ENCODE measurements at regions not wholly inside any gene's neighbourhood (a gene's known extent, or its start where the extent isn't known, plus 50 kb on each side); places are given as distances from the start of the nearest gene placed in this dataset.
"Not testable (repeated sequence)": the region's sequence is repeated elsewhere in the genome, so short reads cannot be mapped to it uniquely, and the experiment has no call there.

DNA sequence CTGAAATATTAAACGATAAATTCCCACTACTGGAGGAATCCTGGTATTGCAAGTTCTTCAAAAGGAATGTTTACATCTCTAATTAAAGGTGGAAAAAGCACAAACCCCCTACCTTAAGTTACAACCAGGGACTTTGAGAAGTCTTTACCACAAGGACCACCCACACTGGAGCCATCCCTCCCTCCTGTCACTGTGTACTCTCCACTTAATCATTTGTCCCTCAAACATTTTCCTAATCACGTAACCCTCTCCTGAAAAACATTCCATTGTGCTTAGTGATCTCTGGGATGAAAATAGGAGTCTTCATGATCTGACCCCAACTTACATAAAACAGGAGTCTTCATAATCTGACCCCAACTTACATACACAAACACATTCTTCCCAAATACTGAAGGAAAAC lies 85.7 kb downstream of the SUCLG1 start:
- DNase-seq (ENCODE audit: low spot score) = no peak

GRCh38 chr2:84362541-84362940 lies 96.5 kb downstream of the SUCLG1 start:
- DNase-seq (ENCODE audit: low spot score) = no peak

GRCh38 chr2:84338069-84338468 lies 121.0 kb downstream of the SUCLG1 start:
- DNase-seq (ENCODE audit: low spot score) = no peak

- no peak for DNase-seq (ENCODE audit: low spot score)
Observed at GRCh38 chr2:84327645-84328249, 131.3 kb downstream of the SUCLG1 start.

DNA sequence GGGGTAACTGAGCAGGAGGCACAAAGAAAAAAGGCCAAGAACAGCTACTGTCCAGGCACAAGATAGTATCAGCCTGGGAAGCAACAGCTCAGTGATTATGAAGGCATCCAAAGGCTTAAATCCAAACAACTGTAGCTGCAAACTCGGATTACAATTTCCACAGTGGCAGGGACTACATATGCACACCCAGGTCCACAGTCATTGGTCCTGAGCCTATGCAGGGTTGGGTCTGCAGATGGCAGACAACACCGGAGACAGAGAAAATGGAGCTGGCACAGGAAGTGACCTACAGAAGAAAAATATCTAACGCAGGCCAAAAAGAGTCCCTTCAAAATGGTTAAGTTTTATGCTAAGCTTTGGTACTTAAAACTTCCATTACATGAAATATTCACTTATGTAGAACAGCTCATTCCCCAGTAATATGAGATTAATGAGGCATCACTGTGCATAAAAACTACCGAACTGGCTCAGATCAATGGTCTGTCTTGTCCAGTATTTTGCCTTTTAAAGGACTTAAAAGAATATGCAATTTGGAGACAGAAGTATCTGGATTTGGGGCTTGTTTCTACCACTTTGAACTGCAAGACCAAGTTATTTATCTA lies 132.1 kb downstream of the SUCLG1 start:
- DNase-seq (ENCODE audit: low spot score) = no peak

DNA sequence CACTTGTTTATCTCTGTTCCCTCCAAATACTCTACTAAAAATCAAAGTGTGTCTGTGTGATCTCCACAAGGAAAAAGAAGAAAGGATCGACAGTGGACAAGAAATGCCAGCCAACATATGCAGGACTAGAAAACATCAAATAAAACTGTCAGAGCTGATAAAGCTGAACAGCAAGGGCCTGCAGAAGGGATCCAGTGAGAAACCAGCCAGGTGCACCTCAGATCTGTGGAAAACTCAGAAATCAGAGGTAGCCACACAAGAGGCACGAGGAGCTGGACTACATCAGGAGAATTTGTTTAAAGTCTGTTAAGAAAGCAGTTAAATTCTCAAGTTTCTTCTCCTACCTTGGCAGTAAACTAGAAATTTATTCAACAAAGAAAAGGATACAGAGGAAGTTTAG lies 135.2 kb downstream of the SUCLG1 start:
- DNase-seq (ENCODE audit: low spot score) = no peak

DNA sequence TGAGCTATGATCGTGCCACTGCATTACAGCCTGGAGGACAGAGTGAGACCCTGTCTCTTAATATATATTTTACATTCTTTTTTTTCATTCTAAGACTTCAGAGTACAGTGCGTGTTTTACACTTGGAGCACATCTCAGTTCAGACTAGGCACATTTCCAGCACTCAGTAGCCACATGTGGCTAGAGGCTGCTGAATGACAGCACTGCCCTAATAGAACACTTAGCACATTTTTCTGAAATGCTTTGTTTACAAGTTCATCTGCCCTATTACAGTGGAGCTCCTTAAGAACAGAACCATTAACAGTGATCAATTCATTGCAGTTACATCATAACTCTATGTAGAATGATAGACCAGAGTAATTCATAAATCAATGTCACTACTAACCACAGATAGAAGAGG lies 138.1 kb downstream of the SUCLG1 start:
- DNase-seq (ENCODE audit: low spot score) = no peak

- no peak for DNase-seq (ENCODE audit: low spot score)
Observed at GRCh38 chr2:84319581-84319980, 139.5 kb downstream of the SUCLG1 start.

GRCh38 chr2:84317135-84317534 lies 141.9 kb downstream of the SUCLG1 start:
- no peak for DNase-seq (ENCODE audit: low spot score)

DNA sequence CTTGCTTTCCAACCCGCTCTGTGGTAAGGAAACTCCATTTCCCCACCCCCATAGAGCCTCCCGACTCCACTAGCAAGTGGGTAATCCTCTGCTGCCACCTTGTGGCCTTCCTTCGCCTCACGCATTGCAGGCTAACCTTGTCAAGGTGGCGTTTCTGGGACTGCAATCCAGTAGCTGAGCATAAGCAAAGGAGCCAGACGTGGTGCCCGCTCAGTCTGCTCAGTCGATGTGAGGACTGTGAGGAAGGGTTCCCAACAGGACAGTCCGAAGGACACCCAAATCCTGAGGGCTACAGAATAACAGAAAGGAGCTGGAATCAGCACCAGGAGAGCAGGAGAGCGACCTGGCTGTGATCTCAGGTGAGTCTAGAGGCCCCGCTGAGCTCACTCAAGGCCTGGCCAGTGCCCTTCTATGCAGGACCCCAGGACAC lies 144.2 kb downstream of the SUCLG1 start:
- peak; percentile 91 for DNase-seq (ENCODE audit: low spot score)

DNA sequence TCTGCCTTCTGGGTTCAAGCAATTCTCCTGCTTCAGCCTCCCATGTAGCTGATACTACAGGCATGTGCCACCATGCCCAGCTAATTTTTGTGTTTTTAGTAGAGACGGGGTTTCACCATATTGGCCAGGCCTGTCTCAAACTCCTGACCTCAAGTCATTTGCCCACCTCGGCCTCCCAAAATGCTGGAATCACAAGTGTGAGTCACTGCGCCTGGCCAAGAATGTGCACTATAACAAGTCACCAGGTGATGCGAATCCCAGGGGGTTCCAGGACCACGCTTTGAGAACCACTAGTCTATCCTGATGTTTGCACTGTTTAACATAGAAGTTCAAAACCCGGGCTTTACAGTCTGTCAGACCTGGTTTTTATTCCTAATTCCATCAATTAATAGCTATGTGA lies 144.8 kb downstream of the SUCLG1 start:
- no peak for DNase-seq (ENCODE audit: low spot score)

DNA sequence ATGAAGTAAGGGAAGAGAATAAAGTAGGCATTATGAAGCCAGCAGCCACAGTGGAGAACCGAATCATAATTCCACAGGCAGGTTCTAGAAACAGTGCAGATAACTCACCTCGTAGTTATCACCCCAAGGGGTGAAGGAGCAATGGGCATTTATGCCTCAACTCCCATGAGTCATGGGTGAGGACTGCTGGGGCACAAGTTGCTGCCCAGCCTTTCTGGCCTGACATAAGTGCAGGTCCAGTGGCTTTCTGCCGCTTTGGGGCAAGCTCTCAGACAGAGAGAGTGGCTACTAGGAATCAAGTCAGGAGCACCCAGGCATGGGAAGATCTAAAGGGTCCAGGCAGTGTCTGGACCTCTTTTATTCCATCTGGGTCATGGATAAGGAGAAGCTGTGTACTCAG lies 149.8 kb downstream of the SUCLG1 start:
- DNase-seq (ENCODE audit: low spot score) = no peak

DNA sequence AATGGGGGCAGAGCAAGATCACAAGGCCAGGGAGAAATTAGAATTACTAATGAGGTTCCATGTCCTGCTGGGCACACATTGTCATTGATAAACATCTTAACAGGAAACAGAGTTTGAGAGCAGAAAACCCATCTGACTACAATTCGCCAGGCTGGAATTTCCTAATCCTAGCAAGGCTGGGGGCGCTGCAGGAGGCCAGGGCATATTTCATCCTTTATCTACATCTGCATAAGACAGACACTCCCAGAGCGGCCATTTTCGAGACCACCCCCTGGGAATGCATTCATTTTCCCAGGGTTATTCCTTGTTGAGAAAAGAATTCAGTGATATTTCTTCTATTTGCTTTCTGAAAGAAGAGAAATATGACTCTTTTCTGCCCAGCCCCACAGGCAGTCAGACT lies 152.7 kb downstream of the SUCLG1 start:
- no peak for DNase-seq (ENCODE audit: low spot score)

GRCh38 chr2:84302513-84303412 lies 156.3 kb downstream of the SUCLG1 start:
- DNase-seq (ENCODE audit: low spot score) = peak; percentile 56

GRCh38 chr2:84301717-84302116 lies 157.4 kb downstream of the SUCLG1 start:
- no peak for DNase-seq (ENCODE audit: low spot score)

GRCh38 chr2:84300696-84301029 lies 158.4 kb downstream of the SUCLG1 start:
- DNase-seq (ENCODE audit: low spot score) = no peak

DNA sequence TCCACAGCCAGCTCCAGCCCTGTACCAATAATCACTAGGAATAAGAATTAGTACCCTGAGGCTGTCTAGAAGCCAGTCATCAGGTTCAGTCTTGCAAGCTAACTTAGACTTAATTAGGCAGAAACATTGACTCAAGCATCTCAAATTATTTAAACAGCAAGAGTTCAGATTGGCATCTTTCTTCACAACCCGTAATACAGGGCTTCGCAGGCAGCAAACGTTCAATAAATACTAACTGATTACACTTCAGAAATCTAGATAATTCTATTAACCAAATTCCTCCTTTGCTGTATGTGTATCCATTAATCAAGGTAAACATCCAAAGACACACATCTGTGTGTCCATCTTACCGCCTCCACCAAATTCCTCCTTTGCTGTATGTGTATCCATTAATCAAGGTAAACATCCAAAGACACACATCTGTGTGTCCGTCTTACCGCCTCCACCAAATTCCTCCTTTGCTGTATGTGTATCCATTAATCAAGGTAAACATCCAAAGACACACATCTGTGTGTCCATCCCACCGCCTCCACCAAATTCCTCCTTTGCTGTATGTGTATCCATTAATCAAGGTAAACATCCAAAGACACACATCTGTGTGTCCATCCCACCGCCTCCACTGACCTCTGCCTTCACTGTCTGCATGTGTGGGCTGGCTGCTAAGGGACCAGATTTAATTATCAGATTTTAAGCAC lies 158.9 kb downstream of the SUCLG1 start:
- not testable (repeated sequence) for DNase-seq (ENCODE audit: low spot score)

GRCh38 chr2:84299211-84299775 lies 159.8 kb downstream of the SUCLG1 start:
- DNase-seq (ENCODE audit: low spot score) = no peak

DNA sequence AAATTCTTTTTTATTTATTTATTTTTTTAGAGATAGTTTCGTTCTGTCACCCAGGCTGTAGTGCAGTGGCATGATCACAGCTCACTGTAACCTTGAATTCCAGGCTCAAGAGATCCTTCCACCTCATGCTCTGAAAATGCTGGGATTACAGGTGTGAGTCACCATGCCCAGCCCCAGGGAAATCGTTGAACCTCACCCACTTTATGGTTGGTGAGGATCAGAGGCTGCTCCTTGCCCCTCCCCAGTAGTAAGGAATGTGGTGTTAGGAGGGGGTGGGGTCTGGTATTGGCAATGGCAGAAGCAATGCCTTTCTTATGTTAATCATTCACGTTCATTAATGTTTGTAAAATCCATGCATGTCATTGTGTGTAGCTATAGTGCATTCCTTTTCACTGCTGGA lies 161.9 kb downstream of the SUCLG1 start:
- no peak for DNase-seq (ENCODE audit: low spot score)

DNA sequence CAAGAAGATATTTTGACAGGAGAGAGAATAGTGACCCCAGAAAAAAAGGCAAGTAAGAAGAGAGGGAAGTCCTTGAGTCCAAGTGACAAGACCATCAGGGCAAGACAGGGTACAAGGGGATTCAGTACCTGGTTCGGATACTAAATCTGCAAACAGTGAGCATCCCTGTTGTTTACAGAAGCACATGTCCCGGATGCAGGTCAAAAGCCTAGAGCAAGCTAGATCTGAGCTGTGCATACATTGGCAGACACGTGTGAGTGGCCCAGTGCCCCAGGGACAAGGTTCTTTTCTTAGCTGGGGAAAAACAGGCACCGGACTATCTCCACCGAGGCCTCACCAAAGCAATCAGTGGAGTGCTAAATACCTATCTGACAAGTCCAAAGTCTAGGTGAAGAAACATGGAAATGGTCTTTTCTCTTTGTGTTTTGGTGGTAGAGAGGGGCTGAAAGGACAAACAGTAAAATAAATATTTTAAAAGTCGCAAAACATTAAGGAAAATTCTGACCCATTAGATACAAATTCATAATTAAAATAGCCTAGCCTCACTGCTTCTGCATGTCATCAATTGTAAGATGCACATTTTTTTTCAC lies 165.2 kb downstream of the SUCLG1 start:
- no peak for DNase-seq (ENCODE audit: low spot score)

DNA sequence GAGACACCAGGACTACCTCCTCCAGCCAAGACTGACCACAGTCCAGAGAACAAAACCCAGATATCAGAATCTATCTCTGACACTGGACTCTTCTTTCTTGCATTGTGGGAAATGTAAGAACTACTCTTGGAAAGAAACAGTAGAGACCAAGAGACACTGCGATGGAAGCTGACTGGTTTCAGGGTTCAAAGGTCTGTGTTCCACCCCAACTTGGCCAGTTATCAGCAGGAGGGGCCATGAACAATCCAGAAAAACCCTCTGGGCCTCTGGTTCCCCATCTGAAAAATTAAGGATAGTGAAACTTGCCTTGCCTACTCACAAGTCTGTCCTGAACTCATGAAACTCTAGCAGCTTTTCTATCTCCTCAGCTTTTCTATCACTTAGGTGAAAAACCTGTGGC lies 166.5 kb downstream of the SUCLG1 start:
- DNase-seq (ENCODE audit: low spot score) = no peak

DNA sequence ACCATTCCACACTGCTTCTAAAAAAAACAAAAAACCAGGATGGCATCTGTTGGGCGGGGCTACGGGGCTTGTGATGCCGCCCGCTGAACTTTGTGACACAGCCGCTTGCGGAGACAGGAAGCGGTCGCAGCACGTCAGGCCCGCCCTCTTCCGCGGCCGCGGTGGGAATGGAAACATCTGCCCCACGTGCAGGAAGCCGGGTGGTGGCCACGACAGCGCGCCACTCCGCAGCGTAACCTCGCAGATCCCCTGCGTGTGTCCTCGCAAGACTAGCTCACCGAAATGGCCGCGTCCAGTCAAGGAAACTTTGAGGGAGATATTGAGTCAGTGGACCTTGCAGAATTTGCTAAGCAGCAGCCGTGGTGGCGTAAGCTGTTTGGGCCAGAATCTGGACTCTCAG lies 168.5 kb downstream of the SUCLG1 start:
- no peak for DNase-seq (ENCODE audit: low spot score)

All from ecto neural progenitor cell (in vitro differentiated cells).